ENCODE measurements at regions not wholly inside any gene's neighbourhood (a gene's known extent, or its start where the extent isn't known, plus 50 kb on each side); places are given as distances from the start of the nearest gene placed in this dataset.

DNA sequence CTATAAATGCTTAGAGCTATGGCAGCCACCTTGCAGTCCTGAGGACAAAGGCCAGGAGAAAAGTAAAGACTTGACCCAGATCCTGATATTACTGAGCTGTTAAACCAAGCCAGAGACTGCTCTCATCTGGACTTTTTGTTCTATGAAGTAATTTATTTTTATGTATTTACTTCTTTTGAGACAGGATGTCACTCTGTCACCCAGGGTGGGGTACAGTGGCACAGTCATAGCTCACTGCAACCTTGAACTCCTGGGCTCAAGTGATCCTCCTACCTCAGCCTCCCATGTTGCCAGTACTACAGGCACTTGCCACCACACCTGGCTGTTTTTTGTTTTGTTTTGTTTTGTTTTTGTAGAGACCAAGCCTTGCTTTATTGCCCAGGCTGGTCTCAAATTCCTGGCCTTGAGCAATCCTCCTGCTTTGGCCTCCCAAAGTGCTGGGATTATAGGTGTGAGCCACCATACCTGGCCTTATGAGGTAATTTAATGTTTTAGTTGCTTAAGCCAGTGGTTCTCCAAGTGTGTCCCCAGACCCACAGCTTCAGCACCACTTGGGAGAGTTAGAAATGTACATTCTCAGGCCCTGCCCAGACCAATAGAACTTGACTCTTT, 112.1 kb downstream of the COPRS start:
- Mint-ChIP-seq H3K27ac (ENCODE audit: unreplicated experiment) (no peak overlapping the region), H3K4me1 (ENCODE audit: unreplicated experiment) (peaks cover 7% of the 10 kb centered on the region), H3K4me3 (ENCODE audit: unreplicated experiment) (no peak overlapping the region), H3K36me3 (ENCODE audit: low read depth, unreplicated experiment) (no peaks in the 10 kb centered on the region), H3K9me3 (ENCODE audit: unreplicated experiment) (no peaks in the 10 kb centered on the region), H3K27me3 (ENCODE audit: unreplicated experiment) (no peaks in the 10 kb centered on the region)
- no peak for DNase-seq (ENCODE audit: low spot score)
- TF ChIP-seq, protein P1, sequence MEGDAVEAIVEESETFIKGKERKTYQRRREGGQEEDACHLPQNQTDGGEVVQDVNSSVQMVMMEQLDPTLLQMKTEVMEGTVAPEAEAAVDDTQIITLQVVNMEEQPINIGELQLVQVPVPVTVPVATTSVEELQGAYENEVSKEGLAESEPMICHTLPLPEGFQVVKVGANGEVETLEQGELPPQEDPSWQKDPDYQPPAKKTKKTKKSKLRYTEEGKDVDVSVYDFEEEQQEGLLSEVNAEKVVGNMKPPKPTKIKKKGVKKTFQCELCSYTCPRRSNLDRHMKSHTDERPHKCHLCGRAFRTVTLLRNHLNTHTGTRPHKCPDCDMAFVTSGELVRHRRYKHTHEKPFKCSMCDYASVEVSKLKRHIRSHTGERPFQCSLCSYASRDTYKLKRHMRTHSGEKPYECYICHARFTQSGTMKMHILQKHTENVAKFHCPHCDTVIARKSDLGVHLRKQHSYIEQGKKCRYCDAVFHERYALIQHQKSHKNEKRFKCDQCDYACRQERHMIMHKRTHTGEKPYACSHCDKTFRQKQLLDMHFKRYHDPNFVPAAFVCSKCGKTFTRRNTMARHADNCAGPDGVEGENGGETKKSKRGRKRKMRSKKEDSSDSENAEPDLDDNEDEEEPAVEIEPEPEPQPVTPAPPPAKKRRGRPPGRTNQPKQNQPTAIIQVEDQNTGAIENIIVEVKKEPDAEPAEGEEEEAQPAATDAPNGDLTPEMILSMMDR (IDR thresholded peaks at IDR 0.05; ENCODE audit: unreplicated experiment) = no peak

GRCh38 chr17:31745964-31746600, 113.0 kb downstream of the COPRS start:
- Mint-ChIP-seq H3K4me1 (ENCODE audit: unreplicated experiment) (peaks cover 7% of the 10 kb centered on the region), H3K4me3 (ENCODE audit: unreplicated experiment) (no peak overlapping the region), H3K27ac (ENCODE audit: unreplicated experiment) (no peak overlapping the region), H3K27me3 (ENCODE audit: unreplicated experiment) (no peaks in the 10 kb centered on the region), H3K36me3 (ENCODE audit: low read depth, unreplicated experiment) (no peaks in the 10 kb centered on the region), H3K9me3 (ENCODE audit: unreplicated experiment) (no peaks in the 10 kb centered on the region)
- no peak for DNase-seq (ENCODE audit: low spot score)
- TF ChIP-seq, protein P1 (IDR thresholded peaks at IDR 0.05; ENCODE audit: unreplicated experiment) = no peak

DNA sequence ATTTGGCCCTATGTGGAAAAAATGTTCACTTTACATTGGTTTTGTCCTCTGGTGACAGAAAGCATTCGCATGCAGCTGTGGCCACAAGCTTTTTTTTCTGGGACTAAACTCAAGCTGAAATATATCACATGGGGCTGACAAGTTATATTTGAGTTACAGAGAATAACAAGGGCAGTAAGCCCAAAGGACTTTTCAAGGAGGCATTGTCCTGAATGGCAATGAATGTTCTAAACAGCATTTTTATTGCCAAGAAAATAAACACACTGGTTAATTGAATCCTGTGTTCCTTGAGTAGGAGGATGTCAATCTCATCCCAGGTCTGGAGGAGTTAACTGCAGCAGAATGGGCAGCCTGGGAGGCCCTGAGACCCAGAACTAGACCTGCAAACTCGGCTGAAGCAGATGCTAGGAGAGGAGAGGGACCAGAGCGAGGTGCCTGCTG, 114.5 kb downstream of the COPRS start:
- no peak for DNase-seq (ENCODE audit: low spot score)
- H3K4me1 Mint-ChIP-seq (ENCODE audit: unreplicated experiment) = peaks cover 3% of the 10 kb centered on the region
- no peaks in the 10 kb centered on the region for H3K9me3 Mint-ChIP-seq (ENCODE audit: unreplicated experiment)
- H3K27me3 Mint-ChIP-seq (ENCODE audit: unreplicated experiment) = no peaks in the 10 kb centered on the region
- TF ChIP-seq, protein P1 (IDR thresholded peaks at IDR 0.05; ENCODE audit: unreplicated experiment) = no peak
- H3K27ac Mint-ChIP-seq (ENCODE audit: unreplicated experiment) = no peak overlapping the region
- no peak overlapping the region for H3K4me3 Mint-ChIP-seq (ENCODE audit: unreplicated experiment)
- H3K36me3 Mint-ChIP-seq (ENCODE audit: low read depth, unreplicated experiment) = no peaks in the 10 kb centered on the region

DNA sequence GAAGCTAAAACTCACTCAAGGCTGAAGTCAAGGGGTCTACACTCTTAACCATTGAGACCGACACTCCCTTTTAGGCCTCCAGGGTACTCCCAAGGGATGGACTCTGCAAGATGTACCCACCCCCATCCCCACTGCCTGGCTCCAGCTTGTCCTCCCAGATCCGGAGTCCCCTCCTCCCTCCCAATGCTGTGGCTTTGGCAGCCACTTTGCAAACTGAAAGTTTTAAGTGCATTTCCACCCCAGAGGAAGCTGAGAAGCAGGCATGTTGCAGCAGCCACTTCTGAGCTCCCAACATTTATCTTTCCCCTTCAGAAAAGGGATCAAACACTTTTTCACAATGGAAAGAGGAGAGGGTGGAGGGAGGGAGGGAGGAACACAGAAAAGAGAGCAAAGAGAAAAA, 115.2 kb downstream of the COPRS start:
- Mint-ChIP-seq H3K4me3 (ENCODE audit: unreplicated experiment) (no peak overlapping the region), H3K27ac (ENCODE audit: unreplicated experiment) (no peak overlapping the region), H3K4me1 (ENCODE audit: unreplicated experiment) (peaks cover 2% of the 10 kb centered on the region), H3K36me3 (ENCODE audit: low read depth, unreplicated experiment) (no peaks in the 10 kb centered on the region), H3K27me3 (ENCODE audit: unreplicated experiment) (no peaks in the 10 kb centered on the region), H3K9me3 (ENCODE audit: unreplicated experiment) (no peaks in the 10 kb centered on the region)
- TF ChIP-seq, protein P1 (IDR thresholded peaks at IDR 0.05; ENCODE audit: unreplicated experiment) = no peak
- DNase-seq (ENCODE audit: low spot score) = no peak

GRCh38 chr17:31741371-31741770, 117.7 kb downstream of the COPRS start:
- H3K27ac Mint-ChIP-seq (ENCODE audit: unreplicated experiment) = no peak overlapping the region
- H3K36me3 Mint-ChIP-seq (ENCODE audit: low read depth, unreplicated experiment) = no peaks in the 10 kb centered on the region
- TF ChIP-seq, protein P1 (IDR thresholded peaks at IDR 0.05; ENCODE audit: unreplicated experiment) = no peak
- H3K27me3 Mint-ChIP-seq (ENCODE audit: unreplicated experiment) = no peaks in the 10 kb centered on the region
- H3K4me3 Mint-ChIP-seq (ENCODE audit: unreplicated experiment) = no peak overlapping the region
- no peaks in the 10 kb centered on the region for H3K9me3 Mint-ChIP-seq (ENCODE audit: unreplicated experiment)
- peaks cover 2% of the 10 kb centered on the region for H3K4me1 Mint-ChIP-seq (ENCODE audit: unreplicated experiment)
- no peak for DNase-seq (ENCODE audit: low spot score)
